T-cell (primary cell): ENCODE measurements at regions not wholly inside any gene's neighbourhood (a gene's known extent, or its start where the extent isn't known, plus 50 kb on each side); places are given as distances from the start of the nearest gene placed in this dataset.

Experiments
- ATAC-seq, 4 experiments: fragments of 200-7000 bp in 3 of 4; fragments of 150-1000 bp in 1 of 4; cut with Tn5 transposase; replicated peaks in 1 of 4; 1 replicate in 3 of 4; 2 replicates in 1 of 4; pipeline ENCODE4 v1.10.0; 2021; ENCODE audit warnings: moderate library complexity in 3 of 4, mild to moderate bottlenecking in 2 of 4, moderate number of reproducible peaks in 1 of 4
- CTCF ChIA-PET, 2 donors: fragments of 300-600 bp; sonication (Branson Sonifier 250); formaldehyde crosslinking; loops; one replicate each; lab custom pipeline; 2022; ENCODE audit warnings: antibody characterized with exemption in 2 of 2; lab: Charles Lee
- POLR2A ChIA-PET, 2 donors: fragments of 300-600 bp; sonication (Branson Sonifier 250); formaldehyde crosslinking; loops; one replicate each; lab custom pipeline; 2022; ENCODE audit warnings: antibody characterized with exemption in 2 of 2; lab: Charles Lee
- DNase-seq, 35 experiments: peaks; one replicate each; pipeline versions ENCODE4 v3.0.0 to v3.0.0-alpha.2; 2013 to 2023
- H3K27ac ChIP-seq: one replicate; pipeline ENCODE4 v1.5.1; 2013; ENCODE audit warnings: low read length
- H3K27me3 ChIP-seq, 2 experiments: replicated peaks in 1 of 2; 1 replicate in 1 of 2; 2 replicates in 1 of 2; pipeline versions ENCODE4 v1.6.1 to v1.7.0; 2013; ENCODE audit warnings: low read length in 1 of 2, mixed read lengths in 1 of 2; ENCODE audit not compliant: control insufficient read depth in 2 of 2, insufficient read depth in 2 of 2; ENCODE audit errors: extremely low read depth in 1 of 2
- H3K36me3 ChIP-seq, 2 donors: 1 replicate in 1 of 2; 2 replicates in 1 of 2; pipeline versions ENCODE4 v1.6.1 to v1.7.0; 2013; ENCODE audit warnings: low read length in 1 of 2; ENCODE audit not compliant: control insufficient read depth in 2 of 2, insufficient read depth in 1 of 2; ENCODE audit errors: extremely low read depth in 1 of 2
- H3K4me1 ChIP-seq, 2 experiments: 1 replicate in 1 of 2; 2 replicates in 1 of 2; pipeline versions ENCODE4 v1.6.1 to v1.7.0; 2013; ENCODE audit warnings: low read length in 2 of 2, mixed read lengths in 1 of 2; ENCODE audit not compliant: insufficient read depth in 2 of 2, control insufficient read depth in 1 of 2; ENCODE audit errors: extremely low read depth in 1 of 2
- H3K4me3 ChIP-seq, 2 donors: 1 replicate in 1 of 2; 2 replicates in 1 of 2; pipeline versions ENCODE4 v1.5.1 to v1.7.0; 2013; ENCODE audit warnings: mild to moderate bottlenecking in 2 of 2, low read length in 1 of 2, moderate library complexity in 1 of 2; ENCODE audit not compliant: control insufficient read depth in 1 of 2; ENCODE audit errors: extremely low read depth in 1 of 2
- H3K9me3 ChIP-seq: 2 replicates; pipeline ENCODE4 v1.7.0; 2013
- H3K27ac Mint-ChIP-seq, 2 donors: one replicate each; pipeline ENCODE4 v1.8.0; 2020 to 2021; ENCODE audit warnings: mild to moderate bottlenecking in 2 of 2, mixed read lengths in 2 of 2
- H3K27me3 Mint-ChIP-seq, 2 donors: one replicate each; pipeline ENCODE4 v1.8.0; 2021 to 2022; ENCODE audit warnings: mixed read lengths in 2 of 2
- H3K36me3 Mint-ChIP-seq: one replicate; pipeline ENCODE4 v1.8.0; 2021; ENCODE audit warnings: mixed read lengths
- H3K4me1 Mint-ChIP-seq, 3 donors: one replicate each; pipeline ENCODE4 v1.8.0; 2020 to 2022; ENCODE audit warnings: mixed read lengths in 3 of 3, mild to moderate bottlenecking in 1 of 3
- H3K4me3 Mint-ChIP-seq, 3 donors: one replicate each; pipeline ENCODE4 v1.8.0; 2020 to 2022; ENCODE audit warnings: mild to moderate bottlenecking in 3 of 3, mixed read lengths in 3 of 3, moderate library complexity in 3 of 3
- H3K9me3 Mint-ChIP-seq, 3 donors: one replicate each; pipeline ENCODE4 v1.8.0; 2020 to 2022; ENCODE audit warnings: mixed read lengths in 3 of 3
- WGBS: methylation state at CpG from one replicate; pipeline ENCODE4 v1.1.5; 2013; ENCODE audit warnings: missing lambda C conversion rate; ENCODE audit not compliant: insufficient coverage; 5-methylcytosine and 5-hydroxymethylcytosine counted together

- Mint-ChIP-seq H3K27ac (no peak overlapping the region), H3K36me3 (no peaks in the 10 kb centered on the region), H3K4me1 (no peaks in the 10 kb centered on the region), H3K4me3 (no peak overlapping the region), H3K27me3 (no peaks in the 10 kb centered on the region), H3K9me3 (peaks cover 6 to 23% (median 12%) of the 10 kb centered on the region in 3 donors)
- H3K4me3 ChIP-seq, result no peak overlapping the region
- no peaks in the 10 kb centered on the region for H3K27me3 ChIP-seq
- no peak for DNase-seq
- ChIA-PET CTCF (no interaction called here), POLR2A (no interaction called here)
- no peaks in the 10 kb centered on the region for H3K4me1 ChIP-seq
- H3K27ac ChIP-seq, result no peak overlapping the region
- H3K9me3 ChIP-seq, result no peaks in the 10 kb centered on the region
- no peaks in the 10 kb centered on the region for H3K36me3 ChIP-seq
- no peak for ATAC-seq
Observed at GRCh38 chr7:41503438-41503837, 199.5 kb downstream of the INHBA start.

GRCh38 chr7:41501466-41501865 lies 201.4 kb downstream of the INHBA start:
- POLR2A ChIA-PET, result no interaction called here
- no peak overlapping the region for H3K27ac ChIP-seq
- WGBS, result no CpG with 5 or more reads among the region's 3 CpGs
- ATAC-seq (no peak), DNase-seq (no peak)
- H3K27me3 ChIP-seq, result no peaks in the 10 kb centered on the region
- Mint-ChIP-seq H3K4me1 (no peaks in the 10 kb centered on the region), H3K9me3 (peaks cover 3 to 26% (median 8%) of the 10 kb centered on the region in 3 donors), H3K4me3 (no peak overlapping the region), H3K27me3 (no peaks in the 10 kb centered on the region), H3K27ac (no peak overlapping the region), H3K36me3 (no peaks in the 10 kb centered on the region)
- no peaks in the 10 kb centered on the region for H3K36me3 ChIP-seq
- H3K4me1 ChIP-seq, result no peaks in the 10 kb centered on the region
- CTCF ChIA-PET, result no interaction called here
- no peaks in the 10 kb centered on the region for H3K9me3 ChIP-seq
- no peak overlapping the region for H3K4me3 ChIP-seq

GRCh38 chr7:41501006-41501405 lies 201.9 kb downstream of the INHBA start:
- no peaks in the 10 kb centered on the region for H3K36me3 Mint-ChIP-seq
- no peaks in the 10 kb centered on the region for H3K4me1 ChIP-seq
- ATAC-seq (no peak), DNase-seq (no peak)
- no peak overlapping the region for H3K27ac ChIP-seq
- H3K27me3 Mint-ChIP-seq, result no peaks in the 10 kb centered on the region
- no peaks in the 10 kb centered on the region for H3K36me3 ChIP-seq
- POLR2A ChIA-PET, result no interaction called here
- no peak overlapping the region for H3K4me3 ChIP-seq
- CTCF ChIA-PET, result no interaction called here
- no peak overlapping the region for H3K4me3 Mint-ChIP-seq
- WGBS, result 93% methylated on average over 3 of the region's 6 CpGs
- H3K27ac Mint-ChIP-seq, result no peak overlapping the region
- H3K9me3 Mint-ChIP-seq, result peaks cover 3 to 25% (median 8%) of the 10 kb centered on the region in 3 donors
- no peaks in the 10 kb centered on the region for H3K9me3 ChIP-seq
- H3K27me3 ChIP-seq, result no peaks in the 10 kb centered on the region
- no peaks in the 10 kb centered on the region for H3K4me1 Mint-ChIP-seq

- no peak overlapping the region for H3K27ac ChIP-seq
Observed at GRCh38 chr7:41492603-41493002, 210.3 kb downstream of the INHBA start.

GRCh38 chr7:41491883-41492471 lies 210.9 kb downstream of the INHBA start:
- Mint-ChIP-seq H3K27me3 (no peaks in the 10 kb centered on the region), H3K27ac (no peak overlapping the region), H3K4me3 (no peak overlapping the region), H3K9me3 (peaks cover 0 to 2% (median 2%) of the 10 kb centered on the region in 3 donors), H3K36me3 (no peaks in the 10 kb centered on the region), H3K4me1 (no peaks in the 10 kb centered on the region)
- Histone ChIP-seq H3K4me1 (no peaks in the 10 kb centered on the region), H3K27ac (no peak overlapping the region), H3K4me3 (no peak overlapping the region), H3K27me3 (no peaks in the 10 kb centered on the region), H3K9me3 (no peaks in the 10 kb centered on the region), H3K36me3 (no peaks in the 10 kb centered on the region)
- CTCF ChIA-PET, result no interaction called here
- no CpG with 5 or more reads among the region's 3 CpGs for WGBS
- POLR2A ChIA-PET, result no interaction called here
- DNase-seq, result no peak
- no peak for ATAC-seq

More at GRCh38 chr7:41492603-41493002, 210.3 kb downstream of the INHBA start:
- Histone ChIP-seq H3K27me3 (no peaks in the 10 kb centered on the region), H3K4me3 (no peak overlapping the region), H3K36me3 (no peaks in the 10 kb centered on the region), H3K4me1 (no peaks in the 10 kb centered on the region), H3K9me3 (no peaks in the 10 kb centered on the region)
- DNase-seq, result no peak
- CTCF ChIA-PET, result no interaction called here
- WGBS, result 71% methylated on average over 1 of the region's 4 CpGs
- Mint-ChIP-seq H3K27ac (no peak overlapping the region), H3K27me3 (no peaks in the 10 kb centered on the region), H3K4me3 (no peak overlapping the region), H3K9me3 (peaks cover 0 to 3% (median 1%) of the 10 kb centered on the region in 3 donors), H3K4me1 (no peaks in the 10 kb centered on the region), H3K36me3 (no peaks in the 10 kb centered on the region)
- no peak for ATAC-seq
- POLR2A ChIA-PET, result no interaction called here

GRCh38 chr7:41491308-41491707 lies 211.6 kb downstream of the INHBA start:
- Histone ChIP-seq H3K9me3 (no peaks in the 10 kb centered on the region), H3K36me3 (no peaks in the 10 kb centered on the region), H3K4me1 (no peaks in the 10 kb centered on the region), H3K27ac (no peak overlapping the region), H3K27me3 (no peaks in the 10 kb centered on the region), H3K4me3 (no peak overlapping the region)
- H3K4me1 Mint-ChIP-seq, result no peaks in the 10 kb centered on the region
- DNase-seq (no peak), ATAC-seq (no peak)
- CTCF ChIA-PET, result no interaction called here
- H3K4me3 Mint-ChIP-seq, result no peak overlapping the region
- POLR2A ChIA-PET, result no interaction called here
- 63% methylated on average over 3 of the region's 5 CpGs for WGBS
- no peaks in the 10 kb centered on the region for H3K27me3 Mint-ChIP-seq
- no peaks in the 10 kb centered on the region for H3K36me3 Mint-ChIP-seq
- no peak overlapping the region for H3K27ac Mint-ChIP-seq
- H3K9me3 Mint-ChIP-seq, result peaks cover 0 to 2% (median 0%) of the 10 kb centered on the region in 3 donors

- DNase-seq (no peak), ATAC-seq (no peak)
- Mint-ChIP-seq H3K4me3 (no peak overlapping the region), H3K4me1 (no peaks in the 10 kb centered on the region), H3K36me3 (no peaks in the 10 kb centered on the region), H3K27ac (no peak overlapping the region), H3K9me3 (peaks cover 0 to 2% (median 0%) of the 10 kb centered on the region in 3 donors), H3K27me3 (no peaks in the 10 kb centered on the region)
- ChIA-PET CTCF (no interaction called here), POLR2A (no interaction called here)
- no peaks in the 10 kb centered on the region for H3K4me1 ChIP-seq
- no peaks in the 10 kb centered on the region for H3K27me3 ChIP-seq
- no peaks in the 10 kb centered on the region for H3K36me3 ChIP-seq
- WGBS, result 100% methylated on average over 1 of the region's 2 CpGs
- H3K9me3 ChIP-seq, result no peaks in the 10 kb centered on the region
- no peak overlapping the region for H3K4me3 ChIP-seq
- H3K27ac ChIP-seq, result no peak overlapping the region
Observed at GRCh38 chr7:41489885-41490284, 213.0 kb downstream of the INHBA start.
